RWPE1 (cell line): ENCODE measurements at regions not wholly inside any gene's neighbourhood (a gene's known extent, or its start where the extent isn't known, plus 50 kb on each side); places are given as distances from the start of the nearest gene placed in this dataset.

Experiments
- CTCF ChIA-PET: fragments of 350-600 bp; sonication (Branson Sonifier 250); formaldehyde crosslinking; extraction: SDS; loops from one replicate; lab custom pipeline; 2021; lab: Yijun Ruan, JAX
- POLR2A ChIA-PET: fragments of 400-600 bp; formaldehyde crosslinking; extraction: SDS; loops from one replicate; lab custom pipeline; 2020; ENCODE audit warnings: antibody characterized with exemption; ENCODE audit not compliant: low non-redundant PET; lab: Yijun Ruan, JAX
- DNase-seq: peaks from one replicate; pipeline ENCODE4 v3.0.0; 2012; ENCODE audit warnings: low spot score
- H3K27ac ChIP-seq: fragments of 450-650 bp; 2 replicates; pipeline ENCODE4 v1.5.1; 2017
- CTCF ChIP-seq: fragments of 450-650 bp; conservative IDR thresholded peaks from 2 replicates; pipeline ENCODE4 v1.5.1; 2017; ENCODE audit warnings: low read depth, mild to moderate bottlenecking

DNA sequence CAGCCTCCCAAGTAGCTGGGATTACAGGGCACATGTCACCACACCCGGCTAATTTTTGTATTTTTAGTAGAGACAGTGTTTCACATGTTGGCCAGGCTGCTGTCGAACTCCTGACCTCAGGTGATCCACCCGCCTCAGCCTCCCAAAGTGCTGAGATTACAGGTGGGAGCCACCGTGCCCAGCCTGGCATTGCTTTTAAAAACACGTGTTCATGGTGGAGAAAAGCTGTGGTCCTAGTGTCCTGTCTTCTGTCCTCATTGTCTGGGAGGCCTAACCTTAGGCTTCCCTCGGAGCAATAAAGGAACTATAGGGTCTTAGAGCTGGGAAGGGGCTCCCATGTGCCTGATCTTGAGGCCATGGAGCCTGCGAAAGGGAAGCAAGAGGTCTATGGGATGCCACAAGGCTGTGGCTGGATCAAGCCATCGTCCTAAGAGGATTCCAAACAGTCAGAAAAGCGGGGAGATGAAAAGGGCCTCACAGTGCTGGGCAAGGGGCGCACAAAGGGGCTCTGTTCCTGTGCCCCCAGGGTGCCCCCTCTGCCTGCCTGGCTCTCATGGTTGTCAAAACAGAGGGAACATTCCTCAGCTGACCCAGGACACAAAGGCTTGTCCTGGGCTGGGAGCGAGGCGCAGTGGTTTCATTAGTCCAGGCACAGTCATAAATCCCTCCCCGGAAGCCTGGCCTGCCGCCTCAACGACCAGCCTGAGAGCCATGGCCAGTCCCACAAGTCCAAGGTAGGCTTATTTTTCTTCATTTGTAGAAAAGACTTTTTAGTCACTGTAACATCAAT lies 106.6 kb upstream of the TNS3 start:
- ChIA-PET CTCF (no interaction called here), POLR2A (no interaction called here)
- no peak overlapping the region for H3K27ac ChIP-seq
- no peak for TF ChIP-seq CTCF
- no peak for DNase-seq

DNA sequence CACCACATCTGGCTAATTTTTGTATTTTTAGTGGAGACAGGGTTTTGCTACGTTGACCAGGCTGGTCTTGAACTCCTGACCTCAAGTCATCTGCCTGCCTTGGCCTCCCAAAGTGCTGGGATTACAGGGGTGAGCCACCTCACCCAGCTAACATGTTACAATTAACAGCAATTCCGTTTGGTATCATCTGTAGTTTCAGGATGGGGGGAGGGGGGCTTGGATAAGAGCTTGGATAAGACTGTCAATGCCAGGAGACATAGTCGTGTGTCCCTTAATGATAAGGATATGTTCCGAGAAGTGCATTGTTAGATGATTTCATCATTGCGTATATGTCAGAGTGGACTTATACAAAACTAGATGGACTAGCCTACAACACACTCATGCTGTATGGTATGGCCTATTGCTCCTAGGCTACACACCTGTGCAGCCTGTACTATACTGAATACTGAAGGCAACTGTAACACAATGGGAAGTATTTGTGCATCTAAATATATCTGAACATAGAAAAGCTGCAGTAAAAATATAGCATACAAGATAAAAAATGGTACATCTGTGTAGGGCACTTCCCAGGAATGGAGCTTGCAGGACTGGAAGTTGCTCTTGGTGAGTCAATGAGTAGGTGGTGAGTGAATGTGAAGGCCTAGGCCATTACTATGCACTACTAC lies 103.9 kb upstream of the TNS3 start:
- POLR2A ChIA-PET, result no interaction called here
- CTCF ChIA-PET, result interaction anchor here (0.7 kb wide), 1 partner anchor 141 kb away, joined by 3 read pairs; no protein-coding TSS in a partner anchor
- no peak for DNase-seq
- H3K27ac ChIP-seq, result no peak overlapping the region
- TF ChIP-seq CTCF, result no peak

GRCh38 chr7:47685151-47685550 lies 103.2 kb upstream of the TNS3 start:
- TF ChIP-seq CTCF, result no peak
- ChIA-PET POLR2A (no interaction called here), CTCF (interaction anchor here (0.7 kb wide), 2 partner anchors 134 to 142 kb away, joined by 3 to 4 read pairs; no protein-coding TSS in a partner anchor)
- H3K27ac ChIP-seq, result no peak overlapping the region
- no peak for DNase-seq

- ChIA-PET POLR2A (no interaction called here), CTCF (interaction anchor here (0.7 kb wide), 2 partner anchors 135 to 140 kb away, joined by 3 to 4 read pairs; no protein-coding TSS in a partner anchor)
- no peak overlapping the region for H3K27ac ChIP-seq
- TF ChIP-seq CTCF, result no peak
- no peak for DNase-seq
Observed at GRCh38 chr7:47684728-47685127, 102.8 kb upstream of the TNS3 start.

GRCh38 chr7:47683485-47683898 lies 101.6 kb upstream of the TNS3 start:
- ChIA-PET CTCF (interaction anchor here (0.5 kb wide), 1 partner anchor 424 kb away, joined by 3 read pairs; no protein-coding TSS in a partner anchor), POLR2A (no interaction called here)
- no peak for DNase-seq

More at GRCh38 chr7:47683485-47683898, 101.6 kb upstream of the TNS3 start:
- TF ChIP-seq CTCF, result no peak
- no peak overlapping the region for H3K27ac ChIP-seq
